A673 (cell line): ENCODE measurements at regions not wholly inside any gene's neighbourhood (a gene's known extent, or its start where the extent isn't known, plus 50 kb on each side); places are given as distances from the start of the nearest gene placed in this dataset.

ENCODE experiments used
- CTCF ChIP-seq: fragments of 300-800, 200-600 bp; sonication (generic); conservative IDR thresholded peaks from 2 replicates; pipeline ENCODE4 v1.5.1; 2017; ENCODE audit warnings: low read depth, mild to moderate bottlenecking, antibody characterized with exemption, low read length, moderate library complexity, mixed read lengths
- EZH2 ChIP-seq: fragments of 200-600 bp; sonication (generic); IDR thresholded peaks from 2 replicates; pipeline ENCODE4 v1.6.1; 2017; ENCODE audit warnings: borderline replicate concordance, low read depth, mild to moderate bottlenecking, mixed read lengths, antibody characterized with exemption, low read length; ENCODE audit not compliant: poor library complexity, severe bottlenecking

GRCh38 chr1:193927550-193927949 lies 741.1 kb upstream of the B3GALT2 start:
- TF ChIP-seq CTCF: no peak
- TF ChIP-seq EZH2: no peak
